NCI-H748 (cell line): ENCODE measurements at regions not wholly inside any gene's neighbourhood (a gene's known extent, or its start where the extent isn't known, plus 50 kb on each side); places are given as distances from the start of the nearest gene placed in this dataset.
"Not testable (repeated sequence)": the region's sequence is repeated elsewhere in the genome, so short reads cannot be mapped to it uniquely, and the experiment has no call there.

Source experiments
- DNase-seq: peaks from one replicate; lab custom pipeline; 2025; ENCODE audit not compliant: unreplicated experiment; lab: John Stamatoyannopoulos, UW

- DNase-seq: no peak
Measured at GRCh38 chr1:99496067-99496466, 149.8 kb upstream of the PALMD start.

- DNase-seq: no peak
Measured at GRCh38 chr1:99497690-99498089, 148.2 kb upstream of the PALMD start.

- DNase-seq: no peak
Measured at GRCh38 chr1:99500541-99500940, 145.4 kb upstream of the PALMD start.

GRCh38 chr1:99501871-99502270, 144.0 kb upstream of the PALMD start:
- no peak for DNase-seq

- no peak for DNase-seq
Measured at GRCh38 chr1:99502400-99502799, 143.5 kb upstream of the PALMD start.

- DNase-seq: no peak
Measured at GRCh38 chr1:99503276-99503747, 142.6 kb upstream of the PALMD start.

GRCh38 chr1:99504287-99504686, 141.6 kb upstream of the PALMD start:
- DNase-seq: no peak

GRCh38 chr1:99506631-99507030, 139.3 kb upstream of the PALMD start:
- DNase-seq: no peak

GRCh38 chr1:99507446-99507845, 138.5 kb upstream of the PALMD start:
- not testable (repeated sequence) for DNase-seq

GRCh38 chr1:99507906-99508732, 137.8 kb upstream of the PALMD start:
- no peak for DNase-seq

- not testable (repeated sequence) for DNase-seq
Measured at GRCh38 chr1:99508733-99509445, 137.0 kb upstream of the PALMD start.

- DNase-seq: not testable (repeated sequence)
Measured at GRCh38 chr1:99514823-99515552, 130.9 kb upstream of the PALMD start.

- DNase-seq: no peak
Measured at GRCh38 chr1:99516141-99516540, 129.8 kb upstream of the PALMD start.

- DNase-seq: no peak
Measured at GRCh38 chr1:99520121-99520520, 125.8 kb upstream of the PALMD start.

GRCh38 chr1:99525331-99525730, 120.6 kb upstream of the PALMD start:
- no peak for DNase-seq

- DNase-seq: no peak
Measured at GRCh38 chr1:99527078-99527477, 118.8 kb upstream of the PALMD start.

- no peak for DNase-seq
Measured at GRCh38 chr1:99527545-99527944, 118.4 kb upstream of the PALMD start.

GRCh38 chr1:99529002-99529401, 116.9 kb upstream of the PALMD start:
- DNase-seq: no peak

- no peak for DNase-seq
Measured at GRCh38 chr1:99531578-99532275, 114.2 kb upstream of the PALMD start.

- DNase-seq: no peak
Measured at GRCh38 chr1:99532276-99532580, 113.7 kb upstream of the PALMD start.
